GM19468 (cell line): ENCODE measurements at regions not wholly inside any gene's neighbourhood (a gene's known extent, or its start where the extent isn't known, plus 50 kb on each side); places are given as distances from the start of the nearest gene placed in this dataset.

ENCODE experiments used
- ATAC-seq: cut with Tn5 transposase; IDR thresholded peaks from one replicate; pipeline ENCODE4 v1.9.1; 2021; ENCODE audit warnings: mild to moderate bottlenecking, moderate library complexity, moderate number of reproducible peaks; ENCODE audit not compliant: unreplicated experiment; ENCODE audit errors: extremely low read depth

DNA sequence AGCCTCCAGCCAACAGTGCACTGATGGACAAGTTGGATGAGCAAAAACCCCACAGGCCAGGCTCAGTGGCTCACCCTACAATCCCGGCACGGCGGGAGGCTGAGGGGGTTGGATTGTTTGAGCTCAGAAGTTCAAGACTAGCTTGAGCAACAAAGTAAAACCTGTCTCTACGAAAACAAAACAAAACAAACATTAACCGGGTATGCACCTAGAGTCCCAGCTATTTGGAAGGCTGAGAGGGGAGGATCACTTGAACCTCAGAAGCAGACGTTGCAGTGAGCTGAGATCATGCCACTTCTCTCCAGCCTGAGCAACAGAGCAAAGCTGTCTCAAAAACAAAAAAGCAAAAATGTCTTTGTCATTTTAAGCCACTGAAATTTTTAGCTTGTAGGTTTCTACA, 55.1 kb upstream of the DMRT1 start:
- no peak for ATAC-seq

DNA sequence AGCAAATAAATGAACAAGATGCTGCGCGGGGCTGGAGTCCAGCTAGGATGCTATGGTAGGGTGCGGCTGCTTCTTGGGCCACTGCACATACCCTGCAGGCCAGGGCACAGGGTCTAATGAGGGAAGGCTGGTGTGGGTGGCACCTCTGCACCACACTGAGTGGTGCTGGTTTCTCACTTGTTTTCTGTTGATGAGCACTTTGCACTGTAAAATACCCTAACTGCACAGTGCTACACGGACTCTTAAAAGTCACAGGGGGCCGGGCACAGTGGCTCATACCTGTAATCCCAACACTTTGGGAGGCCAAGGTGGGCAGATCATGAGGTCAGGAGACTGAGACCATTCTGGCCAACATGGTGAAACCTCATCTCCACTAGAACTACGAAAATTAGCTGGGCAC, 52.7 kb upstream of the DMRT1 start:
- ATAC-seq: no peak
